Heart right ventricle (tissue), 16 donors: ENCODE measurements at regions not wholly inside any gene's neighbourhood (a gene's known extent, or its start where the extent isn't known, plus 50 kb on each side); places are given as distances from the start of the nearest gene placed in this dataset.

Experiments used
- ATAC-seq, 8 donors: fragments of 200-7000 bp; cut with Tn5 transposase; one replicate each; pipeline ENCODE4 v1.9.1; 2020; ENCODE audit warnings: mild to moderate bottlenecking in 8 of 8, moderate library complexity in 8 of 8, moderate number of reproducible peaks in 1 of 8
- DNase-seq, 2 donors: peaks; one replicate each; pipeline ENCODE4 v3.0.0-alpha.2; 2020
- H3K27ac ChIP-seq, 10 donors: fragments of 200-600 bp; sonication (generic) in 2 of 10; one replicate each; pipeline versions ENCODE4 v1.5.0 to v1.8.0; 2020 to 2022; ENCODE audit warnings: mild to moderate bottlenecking in 3 of 10
- H3K27me3 ChIP-seq, 7 donors: fragments of 200-600 bp; one replicate each; pipeline ENCODE4 v1.8.0; 2021 to 2022; ENCODE audit warnings: mild to moderate bottlenecking in 2 of 7
- H3K36me3 ChIP-seq, 9 donors: fragments of 200-600 bp; sonication (generic) in 1 of 9; one replicate each; pipeline versions ENCODE4 v1.5.0 to v1.8.0; 2020 to 2022; ENCODE audit warnings: mild to moderate bottlenecking in 2 of 9
- H3K4me1 ChIP-seq, 9 donors: fragments of 200-600 bp; sonication (generic) in 1 of 9; one replicate each; pipeline versions ENCODE4 v1.5.0 to v1.8.0; 2020 to 2022; ENCODE audit warnings: mild to moderate bottlenecking in 4 of 9
- H3K4me3 ChIP-seq, 10 donors: fragments of 200-600 bp; sonication (generic) in 2 of 10; one replicate each; pipeline versions ENCODE4 v1.5.0 to v1.8.0; 2020 to 2022; ENCODE audit warnings: mild to moderate bottlenecking in 7 of 10, moderate library complexity in 2 of 10
- H3K9me3 ChIP-seq, 11 donors: fragments of 200-600 bp in 10 of 11; sonication (generic) in 2 of 11; one replicate each; pipeline versions ENCODE4 v1.5.0 to v1.8.0; 2013 to 2022; ENCODE audit warnings: mild to moderate bottlenecking in 2 of 11, control low read depth in 1 of 11, moderate library complexity in 1 of 11
- CTCF ChIP-seq, 9 donors: fragments of 200-600 bp; sonication (generic) in 2 of 9; IDR thresholded peaks; one replicate each; pipeline versions ENCODE4 v1.5.0 to v1.8.0; 2021 to 2022; ENCODE audit warnings: antibody characterized with exemption in 9 of 9, mild to moderate bottlenecking in 5 of 9, moderate library complexity in 1 of 9
- WGBS, 2 donors: extraction: QIAGEN DNeasy Blood & Tissue Kit; methylation state at CpG; one replicate each; pipeline ENCODE4 v1.1.7; 2013; ENCODE audit warnings: inconsistent platforms in 1 of 2; 5-methylcytosine and 5-hydroxymethylcytosine counted together
- intact Hi-C, 10 donors: fragments of 100-400 bp; cut with DNase I; formaldehyde crosslinking; loops; one replicate each; pipeline versions ENCODE4 v1.11.1 to v1.14.2; 2022
- donor health status: Arrhythmogenic right ventricular cardiomyopathy.
- donor health status: ischemic (EF 13 %, LVEDD 7.1; RV severe dilation, severe dysfunction).
- donor health status: healthy with polysubstance abuse.
- donor health status: DM: no; HTN: yes; CAD: no.
- donor health status: DM: no; HTN: no; CAD: no.
- donor health status: ischemic (EF 25% LVEDD 6.9; RV normal size, moderate dysfunction).
- donor health status: ischemic (EF 25% LVEDD 5.7; RV mildly dilated, moderate dysfunction).
- donor health status: healthy.
- donor health status: DM: yes; HTN: yes; CAD: no.
- donor health status: Ischemic cardiomyopathy.
- donor health status: ischemic (EF 35%, LVEDD 5.7; RV mildly dilated, moderate dysfunction).
- donor health status: nonischemic (EF 11% LVEDD 7.7; RV severe dilation, severe dysfunction).
- donor health status: DM: yes; HTN: yes; CAD: no.
- donor health status: PGD.
- donor health status: ischemic (EF 29% LVEDD 5.4; RV normal size, mild dysfunction).
- donor health status: nonischemic (EF 23%, LVEDD 6.1; RV moderate dilation, normal function).

- 97 to 98% methylated on average over 4 of the region's 4 CpGs for WGBS, 2 donors
- no peak overlapping the region for H3K27ac ChIP-seq
- H3K9me3 ChIP-seq, result peaks cover 0 to 3% (median 0%) of the 10 kb centered on the region in 11 donors
- H3K4me1 ChIP-seq, result no peaks in the 10 kb centered on the region
- no peaks in the 10 kb centered on the region for H3K36me3 ChIP-seq
- ATAC-seq (no peak), DNase-seq (no peak)
- no peak for TF ChIP-seq CTCF (IDR thresholded peaks at IDR 0.05)
- H3K4me3 ChIP-seq, result no peak overlapping the region
- intact Hi-C loops, result no loop called here
- no peaks in the 10 kb centered on the region for H3K27me3 ChIP-seq
Measured at GRCh38 chr1:218643281-218643680, 298.1 kb downstream of the TGFB2 start.

GRCh38 chr1:218643926-218644325 lies 298.8 kb downstream of the TGFB2 start:
- no peak for ATAC-seq
- no peak overlapping the region for H3K4me3 ChIP-seq
- intact Hi-C loops, result no loop called here
- no peak overlapping the region for H3K27ac ChIP-seq
- TF ChIP-seq CTCF (IDR thresholded peaks at IDR 0.05), result no peak
- no peak for DNase-seq
- no peaks in the 10 kb centered on the region for H3K27me3 ChIP-seq
- 76% methylated on average over 2 of the region's 2 CpGs for WGBS, 2 donors
- peaks cover 0 to 3% (median 0%) of the 10 kb centered on the region in 11 donors for H3K9me3 ChIP-seq
- H3K36me3 ChIP-seq, result no peaks in the 10 kb centered on the region
- no peaks in the 10 kb centered on the region for H3K4me1 ChIP-seq

GRCh38 chr1:218646288-218646687 lies 301.2 kb downstream of the TGFB2 start:
- H3K36me3 ChIP-seq, result no peaks in the 10 kb centered on the region
- no peak overlapping the region for H3K4me3 ChIP-seq
- intact Hi-C loops, result no loop called here
- DNase-seq, result no peak
- TF ChIP-seq CTCF (IDR thresholded peaks at IDR 0.05), result no peak
- H3K4me1 ChIP-seq, result no peaks in the 10 kb centered on the region
- no peak for ATAC-seq
- H3K9me3 ChIP-seq, result peaks cover 0 to 3% (median 0%) of the 10 kb centered on the region in 11 donors
- WGBS, 2 donors, result 91 to 94% methylated on average over 4 of the region's 4 CpGs
- no peak overlapping the region for H3K27ac ChIP-seq
- H3K27me3 ChIP-seq, result no peaks in the 10 kb centered on the region

- intact Hi-C loops, result no loop called here
- Histone ChIP-seq H3K4me1 (peaks cover 0 to 8% (median 0%) of the 10 kb centered on the region in 9 donors), H3K36me3 (no peaks in the 10 kb centered on the region), H3K4me3 (no peak overlapping the region), H3K27me3 (no peaks in the 10 kb centered on the region), H3K27ac (no peak overlapping the region), H3K9me3 (no peaks in the 10 kb centered on the region)
- no peak for TF ChIP-seq CTCF (IDR thresholded peaks at IDR 0.05)
- no peak for DNase-seq
- WGBS, 2 donors, result 88 to 90% methylated on average over 3 of the region's 3 CpGs
- ATAC-seq, result peak in 1 of 8 donors; percentile 39
Measured at GRCh38 chr1:218656301-218657037, 311.3 kb downstream of the TGFB2 start.
